Spinal cord (tissue), 9 donors: ENCODE measurements at regions not wholly inside any gene's neighbourhood (a gene's known extent, or its start where the extent isn't known, plus 50 kb on each side); places are given as distances from the start of the nearest gene placed in this dataset.
"Not testable (repeated sequence)": the region's sequence is repeated elsewhere in the genome, so short reads cannot be mapped to it uniquely, and the experiment has no call there.

Experiments used
- DNase-seq, 6 donors: peaks; one replicate each; pipeline versions ENCODE4 v3.0.0 to v3.0.0-alpha.2; 2013 to 2015; ENCODE audit warnings: low spot score in 6 of 6, low read depth in 4 of 6
- H3K27ac ChIP-seq: one replicate; pipeline ENCODE4 v1.5.1; 2013; ENCODE audit warnings: low read depth, low read length, control low read depth
- H3K27me3 ChIP-seq: one replicate; pipeline ENCODE4 v1.6.1; 2013; ENCODE audit warnings: low read length; ENCODE audit not compliant: control insufficient read depth, insufficient read depth
- H3K36me3 ChIP-seq: one replicate; pipeline ENCODE4 v1.6.1; 2013; ENCODE audit warnings: low read length; ENCODE audit not compliant: control insufficient read depth, insufficient read depth
- H3K4me1 ChIP-seq: one replicate; pipeline ENCODE4 v1.6.1; 2013; ENCODE audit warnings: low read length; ENCODE audit not compliant: control insufficient read depth, insufficient read depth
- H3K4me3 ChIP-seq: one replicate; pipeline ENCODE4 v1.5.1; 2013; ENCODE audit warnings: low read depth, low read length, control low read depth
- H3K9me3 ChIP-seq: one replicate; pipeline ENCODE4 v1.6.1; 2013; ENCODE audit warnings: low read length; ENCODE audit not compliant: control insufficient read depth, insufficient read depth
- WGBS: methylation state at CpG from one replicate; pipeline ENCODE4 v1.1.5; 2013; ENCODE audit warnings: missing lambda C conversion rate; ENCODE audit not compliant: insufficient coverage; 5-methylcytosine and 5-hydroxymethylcytosine counted together
- donor health status: healthy.

DNA sequence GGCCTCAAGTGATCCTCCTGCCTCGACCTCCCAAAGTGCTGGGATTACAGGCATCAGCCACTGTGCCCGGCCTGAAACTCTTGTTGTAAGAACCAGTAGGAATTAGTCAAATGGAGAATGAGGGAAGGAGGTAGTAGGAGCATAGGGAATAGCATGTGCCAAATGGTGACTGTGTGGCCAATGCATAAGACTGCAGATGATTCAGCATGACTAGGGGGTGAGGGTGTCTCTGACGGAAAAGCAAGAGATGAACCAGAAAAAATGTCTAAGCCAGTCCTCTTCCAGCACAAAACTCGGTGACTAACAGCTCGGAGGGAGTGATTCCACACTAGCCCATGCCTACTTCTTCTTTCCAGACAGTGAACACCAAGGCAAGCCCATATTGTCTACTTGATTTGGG lies 58.2 kb upstream of the DUSP21 start:
- no peak overlapping the region for H3K27ac ChIP-seq
- no peak for DNase-seq
- H3K36me3 ChIP-seq, result no peaks in the 10 kb centered on the region
- no peak overlapping the region for H3K4me3 ChIP-seq
- 81% methylated on average over 3 of the region's 5 CpGs for WGBS
- H3K9me3 ChIP-seq, result no peaks in the 10 kb centered on the region
- H3K27me3 ChIP-seq, result peaks cover 8% of the 10 kb centered on the region
- H3K4me1 ChIP-seq, result no peaks in the 10 kb centered on the region

DNA sequence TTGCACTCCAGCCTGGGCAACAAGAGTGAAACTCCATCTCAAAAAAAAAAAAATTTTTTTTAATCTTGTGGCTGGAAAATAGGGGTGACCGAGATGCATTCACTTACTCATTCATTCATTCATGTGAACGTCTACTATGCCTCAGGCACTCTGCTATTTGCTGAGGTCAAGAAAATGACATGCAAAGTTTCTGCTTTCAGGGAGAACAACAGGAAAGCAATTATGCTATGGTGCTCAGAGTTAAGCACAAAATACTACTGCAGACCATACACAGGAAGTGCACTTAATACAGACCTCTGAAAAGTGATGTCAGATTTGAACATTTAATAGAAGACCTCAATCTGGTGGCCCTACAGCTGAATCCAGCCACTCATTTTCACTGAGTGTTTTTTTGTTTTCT lies 59.6 kb upstream of the DUSP21 start:
- Histone ChIP-seq H3K4me3 (no peak overlapping the region), H3K27ac (no peak overlapping the region), H3K4me1 (no peaks in the 10 kb centered on the region), H3K36me3 (no peaks in the 10 kb centered on the region), H3K9me3 (no peaks in the 10 kb centered on the region), H3K27me3 (peaks cover 8% of the 10 kb centered on the region)
- no CpG with 5 or more reads among the region's 2 CpGs for whole genome bisulfite sequencing
- DNase-seq, result no peak

DNA sequence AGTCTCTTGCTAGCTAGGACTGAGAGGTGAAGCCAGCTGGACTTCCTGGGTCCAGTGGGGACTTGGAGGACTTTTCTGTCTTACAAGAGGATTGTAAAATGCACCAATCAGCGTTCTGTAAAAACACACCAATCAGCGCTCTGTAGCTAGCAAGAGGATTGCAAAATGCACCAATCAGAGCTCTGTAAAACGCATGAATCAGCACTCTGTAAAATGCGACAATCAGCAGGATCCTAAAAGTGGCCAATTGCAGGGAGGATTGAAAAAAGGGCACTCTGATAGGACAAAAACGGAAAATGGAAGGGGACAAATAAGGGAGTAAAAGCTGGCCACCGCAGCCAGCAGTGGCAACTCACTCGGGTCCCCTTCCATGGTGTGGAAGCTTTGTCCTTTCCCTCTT lies 65.6 kb upstream of the DUSP21 start:
- WGBS, result 87% methylated on average over 6 of the region's 7 CpGs
- Histone ChIP-seq H3K9me3 (no peaks in the 10 kb centered on the region), H3K27ac (no peak overlapping the region), H3K4me1 (no peaks in the 10 kb centered on the region), H3K36me3 (no peaks in the 10 kb centered on the region), H3K4me3 (no peak overlapping the region), H3K27me3 (peaks cover 7% of the 10 kb centered on the region)
- DNase-seq, result no peak

DNA sequence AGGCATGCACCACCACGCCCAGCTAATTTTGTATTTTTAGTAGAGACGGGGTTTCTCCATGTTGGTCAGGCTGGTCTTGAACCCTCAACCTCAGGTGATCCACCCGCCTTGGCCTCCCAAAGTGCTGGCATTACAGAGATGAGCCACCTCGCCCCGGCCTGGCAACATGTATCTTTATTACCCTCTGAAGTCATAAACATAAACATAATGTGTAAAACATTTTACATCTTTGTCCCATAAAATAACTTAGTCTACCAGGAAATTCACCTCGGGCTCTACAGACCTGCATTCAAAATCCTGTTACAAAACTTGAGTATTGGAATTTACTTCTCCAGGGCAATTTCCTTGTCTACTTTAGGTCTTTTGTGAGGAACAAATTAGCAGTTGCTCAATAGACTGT lies 68.1 kb upstream of the DUSP21 start:
- DNase-seq, result no peak
- H3K27ac ChIP-seq, result no peak overlapping the region
- WGBS, result 80% methylated on average over 1 of the region's 6 CpGs
- no peak overlapping the region for H3K4me3 ChIP-seq
- H3K4me1 ChIP-seq, result no peaks in the 10 kb centered on the region
- no peaks in the 10 kb centered on the region for H3K9me3 ChIP-seq
- H3K36me3 ChIP-seq, result no peaks in the 10 kb centered on the region
- peaks cover 7% of the 10 kb centered on the region for H3K27me3 ChIP-seq

DNA sequence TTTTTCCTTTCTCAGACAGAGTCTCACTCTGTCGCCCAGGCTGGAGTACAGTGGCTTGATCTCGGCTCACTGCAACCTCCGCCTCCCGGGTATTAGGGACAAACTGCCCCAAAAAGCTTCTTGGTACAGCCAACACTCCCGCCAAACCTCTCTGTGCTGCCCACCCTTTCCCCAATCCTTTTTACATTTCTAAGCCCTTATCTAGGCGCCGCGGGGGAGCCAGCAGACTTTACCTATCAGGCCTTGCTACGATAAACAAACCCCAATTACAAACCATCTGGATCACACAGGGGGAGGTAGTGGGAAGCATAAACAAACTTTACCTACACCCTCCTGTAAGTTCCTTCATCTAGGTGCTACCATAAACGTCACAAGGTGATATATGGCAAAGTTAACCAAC lies 69.8 kb upstream of the DUSP21 start:
- not testable (repeated sequence) for H3K9me3 ChIP-seq, DNase-seq, H3K27me3 ChIP-seq, H3K36me3 ChIP-seq, H3K4me3 ChIP-seq, H3K27ac ChIP-seq, H3K4me1 ChIP-seq
- WGBS, result 42% methylated on average over 8 of the region's 10 CpGs

DNA sequence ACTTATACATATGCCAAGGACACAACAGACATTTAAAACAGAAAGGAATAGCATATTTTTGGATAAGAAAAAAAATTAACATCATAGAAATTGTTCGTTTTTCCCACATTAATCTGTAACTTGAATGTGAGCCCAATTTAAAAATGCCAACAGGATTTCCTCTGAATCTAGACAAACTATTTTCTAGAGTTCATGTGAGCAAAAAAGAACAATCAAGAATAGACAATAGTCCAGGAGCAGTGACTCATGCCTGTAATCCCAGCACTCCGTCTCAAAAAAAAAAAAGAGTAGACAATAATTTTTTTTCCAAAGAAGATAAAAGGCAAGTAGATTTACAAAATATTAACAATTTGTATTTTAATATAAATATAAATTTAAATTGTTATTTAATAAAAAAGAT lies 73.7 kb upstream of the DUSP21 start:
- H3K27ac ChIP-seq, result no peak overlapping the region
- peaks cover 6% of the 10 kb centered on the region for H3K27me3 ChIP-seq
- no CpG with 5 or more reads among the region's 2 CpGs for WGBS
- no peaks in the 10 kb centered on the region for H3K4me1 ChIP-seq
- H3K4me3 ChIP-seq, result no peak overlapping the region
- no peaks in the 10 kb centered on the region for H3K9me3 ChIP-seq
- no peaks in the 10 kb centered on the region for H3K36me3 ChIP-seq
- no peak for DNase-seq

DNA sequence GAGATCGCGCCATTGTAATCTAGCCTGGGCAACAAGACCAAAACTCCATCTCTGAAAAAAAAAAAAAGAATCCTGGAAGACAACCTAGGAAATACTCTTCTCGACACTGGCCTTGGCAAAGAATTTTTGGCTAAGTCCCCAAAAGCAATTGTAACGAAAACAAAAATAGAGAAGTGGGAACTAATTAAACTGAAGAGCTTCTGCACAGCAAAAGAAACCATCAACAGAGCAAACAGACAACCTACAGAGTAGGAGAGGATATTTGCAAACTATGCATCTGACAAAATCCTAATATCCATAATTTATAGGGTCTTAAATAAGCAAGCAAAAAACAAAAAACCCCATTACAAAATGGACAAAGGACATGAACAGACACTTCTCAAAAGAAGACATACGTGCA lies 76.5 kb upstream of the DUSP21 start:
- Histone ChIP-seq H3K4me3 (no peak overlapping the region), H3K27me3 (no peaks in the 10 kb centered on the region), H3K9me3 (no peaks in the 10 kb centered on the region), H3K36me3 (no peaks in the 10 kb centered on the region), H3K27ac (no peak overlapping the region), H3K4me1 (no peaks in the 10 kb centered on the region)
- no peak for DNase-seq
- 55% methylated on average over 1 of the region's 5 CpGs for WGBS

DNA sequence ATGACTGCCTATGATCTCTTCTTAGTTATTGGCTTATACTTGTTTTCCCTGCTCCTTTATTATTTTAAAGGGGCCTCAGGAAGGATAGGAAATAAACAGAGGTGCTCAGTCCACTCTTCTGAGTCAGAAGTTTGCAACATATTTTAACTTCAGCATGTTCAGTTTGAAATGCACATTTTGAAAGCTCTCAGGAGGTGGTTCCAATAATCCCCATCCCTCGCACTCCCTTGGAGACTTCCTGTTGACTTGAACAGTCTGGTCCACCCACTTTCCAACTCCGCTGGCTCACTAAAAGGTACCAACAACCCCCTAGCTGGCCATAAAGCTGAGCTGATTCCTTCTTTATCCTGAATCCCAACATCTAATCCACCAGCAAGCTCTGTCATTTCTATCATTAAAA lies 78.3 kb upstream of the DUSP21 start:
- Histone ChIP-seq H3K36me3 (no peaks in the 10 kb centered on the region), H3K27ac (no peak overlapping the region), H3K9me3 (no peaks in the 10 kb centered on the region), H3K4me1 (no peaks in the 10 kb centered on the region), H3K27me3 (peaks cover 2% of the 10 kb centered on the region), H3K4me3 (no peak overlapping the region)
- WGBS, result 53% methylated on average over 2 of the region's 2 CpGs
- DNase-seq, result no peak

DNA sequence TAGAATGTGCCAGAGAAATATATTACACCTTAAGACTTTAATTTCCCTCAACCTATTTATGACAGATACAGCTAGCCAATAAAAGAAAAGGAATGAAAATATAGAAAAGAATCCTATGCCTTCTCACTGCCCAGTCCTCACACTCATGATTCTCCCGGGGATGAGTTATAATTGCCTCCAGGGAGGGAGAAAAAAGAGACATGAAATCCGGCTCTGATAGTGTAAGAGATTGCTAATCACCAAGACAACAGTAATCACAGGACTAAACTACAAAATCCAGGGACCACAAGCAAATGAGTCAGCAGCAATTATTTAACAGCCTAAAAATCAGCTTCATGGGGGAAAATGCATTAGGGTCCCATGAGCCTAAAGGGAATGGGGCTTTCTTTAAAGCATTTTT lies 95.9 kb upstream of the DUSP21 start:
- Histone ChIP-seq H3K4me3 (no peak overlapping the region), H3K36me3 (no peaks in the 10 kb centered on the region), H3K4me1 (no peaks in the 10 kb centered on the region), H3K27ac (no peak overlapping the region), H3K27me3 (no peaks in the 10 kb centered on the region), H3K9me3 (no peaks in the 10 kb centered on the region)
- no peak for DNase-seq
- WGBS, result no CpG with 5 or more reads among the region's 2 CpGs

DNA sequence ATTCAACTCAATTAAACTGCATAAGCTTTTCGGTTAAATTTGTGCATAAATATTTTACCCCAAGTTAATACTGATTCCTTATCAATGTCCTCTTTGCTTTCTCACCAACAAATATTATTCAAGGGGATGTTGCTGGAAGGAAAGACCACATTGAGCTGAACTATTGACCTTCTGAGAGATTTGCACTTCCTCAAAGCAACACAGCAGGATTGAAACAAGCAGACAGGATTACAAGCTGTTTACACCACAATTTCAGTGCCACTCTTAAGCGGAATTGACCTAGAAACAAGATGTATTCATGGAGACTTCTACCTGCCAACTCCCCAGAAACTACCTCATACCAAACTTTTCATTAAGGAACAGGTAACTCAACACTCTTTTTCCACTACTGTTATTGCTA lies 96.5 kb upstream of the DUSP21 start:
- Histone ChIP-seq H3K27ac (no peak overlapping the region), H3K36me3 (no peaks in the 10 kb centered on the region), H3K27me3 (no peaks in the 10 kb centered on the region), H3K4me3 (no peak overlapping the region), H3K9me3 (no peaks in the 10 kb centered on the region), H3K4me1 (no peaks in the 10 kb centered on the region)
- 38% methylated on average over 1 of the region's 2 CpGs for WGBS
- no peak for DNase-seq
